Kidney tubule cell (primary cell): ENCODE measurements at regions not wholly inside any gene's neighbourhood (a gene's known extent, or its start where the extent isn't known, plus 50 kb on each side); places are given as distances from the start of the nearest gene placed in this dataset.
"Not testable (repeated sequence)": the region's sequence is repeated elsewhere in the genome, so short reads cannot be mapped to it uniquely, and the experiment has no call there.

Experiments
- DNase-seq: peaks from one replicate; pipeline ENCODE4 v3.0.0-alpha.2; 2018; ENCODE audit warnings: low spot score

DNA sequence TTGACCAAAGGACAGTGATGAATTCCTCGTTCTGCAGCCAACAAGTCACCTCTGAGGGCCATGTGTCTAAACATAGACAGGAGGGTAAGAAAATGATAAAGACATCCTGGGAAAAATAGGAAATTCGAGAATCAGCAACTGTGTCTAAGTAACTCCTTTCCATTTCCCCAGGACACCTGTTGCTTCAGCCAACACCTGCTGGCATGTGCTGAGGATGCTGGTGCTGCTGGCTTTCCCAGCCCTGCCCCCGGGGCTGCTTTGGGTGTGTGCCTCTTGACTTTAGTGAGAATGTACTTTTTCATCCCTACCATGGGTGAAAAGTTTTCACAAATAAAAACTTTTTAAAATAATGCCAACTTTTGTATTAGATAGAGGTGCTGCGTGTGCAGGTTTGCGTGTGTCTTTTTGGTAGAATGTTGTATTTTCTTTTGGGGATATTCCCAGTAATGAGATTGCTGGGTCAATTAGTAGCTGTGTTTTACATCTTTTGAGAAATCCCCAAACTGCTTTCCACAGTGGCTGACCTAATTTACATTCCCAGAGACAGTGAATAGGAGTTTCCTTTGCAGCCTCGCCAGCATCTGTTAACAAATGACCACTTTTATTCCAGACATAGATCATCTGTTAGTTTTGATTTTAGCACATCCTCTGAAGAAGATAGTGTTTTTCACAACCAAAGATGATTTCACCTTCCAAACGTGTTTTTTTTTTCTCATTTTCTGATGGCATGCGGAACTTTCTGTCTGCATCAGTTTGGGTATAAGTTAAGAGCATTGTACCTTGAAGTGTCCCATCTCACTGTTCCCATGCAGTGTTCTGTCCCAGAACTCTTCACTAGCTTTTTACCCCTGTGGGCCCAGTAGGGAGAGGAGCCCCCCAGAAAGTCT lies 104.2 kb upstream of the ACBD5 start:
- no peak for DNase-seq

DNA sequence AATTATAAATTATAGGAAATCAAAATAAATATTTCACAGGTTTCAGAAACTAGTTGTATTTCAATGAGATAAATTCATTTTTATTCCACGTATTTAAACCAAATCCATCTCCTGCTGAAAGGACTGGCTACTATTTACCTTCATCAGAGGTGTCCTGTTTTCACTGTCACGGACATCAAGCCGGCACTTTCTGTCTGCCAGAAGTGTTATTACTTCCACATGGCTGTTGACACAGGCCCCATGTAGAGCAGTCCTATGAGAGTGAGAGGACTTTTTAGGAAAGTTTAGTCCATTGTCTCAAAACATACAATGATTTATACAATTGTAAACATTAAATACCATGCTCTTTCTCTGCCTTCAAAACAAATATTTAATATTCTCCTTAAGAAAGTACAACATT lies 100.4 kb upstream of the ACBD5 start:
- DNase-seq = no peak

DNA sequence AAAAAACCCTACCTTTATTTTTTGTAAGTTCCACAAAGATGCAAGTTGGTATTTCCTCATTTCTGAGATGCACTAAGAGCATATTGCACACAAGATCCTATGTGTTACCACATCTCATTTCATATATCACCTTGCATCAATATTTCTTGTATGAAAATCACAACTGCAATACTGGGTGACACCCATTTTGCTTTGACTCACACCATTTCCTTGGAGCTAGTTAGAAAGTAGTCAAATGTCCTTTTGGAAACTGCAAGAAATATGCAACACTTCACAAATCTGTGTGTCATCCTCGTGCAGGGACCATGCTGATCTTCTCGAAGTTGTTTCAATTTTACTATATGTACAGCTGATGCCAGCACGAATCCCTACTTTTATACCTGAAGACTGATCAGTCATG lies 94.6 kb upstream of the ACBD5 start:
- DNase-seq = not testable (repeated sequence)

DNA sequence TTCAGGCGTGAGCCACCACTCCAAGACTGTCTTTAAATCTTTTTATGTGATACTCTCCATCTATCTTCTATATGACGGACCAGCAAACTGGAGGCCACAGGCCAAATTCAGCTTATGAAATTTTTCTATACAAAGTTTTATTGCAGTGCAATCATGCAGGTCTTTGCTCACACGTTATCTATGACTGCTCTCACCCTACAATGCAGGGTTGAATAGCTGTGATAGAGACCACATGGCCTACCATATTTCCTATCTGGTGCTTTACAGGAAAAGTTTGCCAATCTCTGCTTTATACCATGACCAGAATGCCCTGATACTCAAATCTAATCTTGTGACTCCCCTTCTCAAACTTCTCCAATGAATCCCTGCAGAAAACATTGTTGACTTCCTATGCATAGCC lies 89.5 kb upstream of the ACBD5 start:
- no peak for DNase-seq

DNA sequence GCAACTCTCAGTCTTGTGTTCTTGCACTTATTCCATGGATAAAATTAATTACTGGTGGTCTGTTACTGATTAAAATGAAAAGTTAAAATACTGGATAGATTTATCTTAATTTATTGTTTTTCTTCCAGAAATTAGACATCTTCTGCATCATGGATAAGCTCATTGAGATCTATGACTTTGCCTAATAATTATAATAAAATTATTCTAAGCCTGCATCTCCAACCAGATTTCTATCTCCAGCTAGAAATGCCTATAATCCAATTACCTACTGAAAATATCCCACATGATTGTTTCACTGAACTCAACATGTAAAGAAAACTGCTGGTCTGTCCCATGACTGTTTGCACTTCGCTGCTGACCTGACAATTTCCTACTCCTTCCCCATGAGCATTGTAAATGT lies 88.3 kb upstream of the ACBD5 start:
- DNase-seq = no peak

DNA sequence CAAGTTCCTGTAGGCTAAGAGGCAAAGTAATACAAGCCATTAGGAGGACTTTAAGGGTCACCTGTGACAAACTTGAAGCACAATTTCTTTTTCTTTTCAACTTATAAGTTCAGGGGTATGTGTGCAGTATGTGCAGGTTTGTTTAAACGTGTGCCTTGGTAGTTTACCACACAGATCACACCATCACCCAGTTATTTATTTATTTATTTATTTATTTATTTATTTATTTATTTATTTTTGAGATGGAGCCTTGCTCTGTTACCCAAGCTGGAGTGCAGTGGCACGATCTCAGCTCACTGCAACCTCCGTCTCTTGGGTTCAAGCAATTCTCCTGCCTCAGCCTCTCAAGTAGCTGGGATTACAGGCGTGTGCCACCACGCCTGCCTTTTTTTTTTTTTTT lies 86.2 kb upstream of the ACBD5 start:
- DNase-seq = not testable (repeated sequence)

DNA sequence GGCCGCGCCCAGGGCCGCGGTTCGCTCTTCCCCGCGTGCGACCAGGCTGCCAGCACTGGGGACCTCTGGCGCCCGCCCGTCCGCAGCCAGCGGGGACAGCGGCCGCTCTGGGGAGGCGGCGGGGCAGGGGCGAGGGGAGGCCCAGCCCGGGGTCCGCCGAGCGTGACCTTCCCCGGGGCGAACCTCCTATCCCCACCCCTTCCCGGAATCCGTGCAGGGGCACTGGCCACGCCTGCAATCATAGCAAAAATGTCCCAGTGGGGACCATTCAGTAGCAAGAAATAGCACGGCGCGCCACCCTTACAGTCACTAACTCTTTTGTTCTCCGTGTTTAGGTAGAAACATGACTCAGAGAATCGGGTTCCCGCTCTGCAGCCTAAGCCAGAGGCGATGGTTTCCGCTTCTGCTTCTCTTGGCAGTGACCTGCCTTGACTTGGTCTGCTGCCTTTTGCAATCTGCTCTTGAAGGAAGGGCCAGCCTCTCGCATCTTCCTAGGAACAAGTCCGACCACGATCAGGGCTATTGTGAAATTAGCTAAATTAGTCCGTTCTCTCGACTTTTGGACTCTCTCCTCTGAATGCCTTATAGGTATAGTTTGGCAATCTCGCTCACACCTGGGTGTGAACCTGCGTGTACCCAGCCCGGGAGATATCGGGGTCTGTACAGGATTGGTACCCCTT lies 79.3 kb upstream of the ACBD5 start:
- DNase-seq = peak; percentile 66

DNA sequence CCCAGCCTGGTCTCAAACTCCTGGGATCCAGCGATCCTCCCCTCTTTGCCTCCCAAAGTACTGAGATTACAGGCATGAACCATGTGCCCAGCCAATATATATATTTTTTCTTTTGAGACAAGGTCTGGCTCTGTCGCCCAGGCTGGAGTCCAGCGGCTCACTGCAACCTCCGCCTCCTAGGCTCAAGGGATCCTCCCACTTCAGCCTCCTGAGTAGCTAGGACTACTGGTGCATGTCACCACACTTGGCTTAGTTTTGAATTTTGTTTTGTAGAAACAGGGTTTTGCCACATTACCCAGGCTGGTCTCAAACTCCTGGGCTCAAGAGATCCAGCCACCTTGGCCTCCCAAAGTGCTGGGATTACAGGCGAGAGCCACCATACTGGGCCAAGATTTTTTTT lies 78.5 kb upstream of the ACBD5 start:
- DNase-seq = not testable (repeated sequence)

DNA sequence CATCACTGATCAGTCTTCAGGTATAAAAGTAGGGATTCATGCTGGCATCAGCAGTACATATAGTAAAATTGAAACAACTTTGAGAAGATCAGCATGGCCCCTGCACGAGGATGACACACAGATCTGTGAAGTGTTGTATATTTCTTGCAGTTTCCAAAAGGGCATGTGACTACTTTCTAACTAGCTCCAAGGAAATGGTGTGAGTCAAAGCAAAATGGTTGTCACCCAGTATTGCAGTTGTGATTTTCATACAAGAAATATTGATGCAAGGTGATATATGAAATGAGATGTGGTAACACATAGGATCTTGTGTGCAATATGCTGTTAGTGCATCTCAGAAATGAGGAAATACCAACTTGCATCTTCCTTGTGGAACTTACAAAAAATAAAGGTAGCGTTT lies 74.5 kb upstream of the ACBD5 start:
- DNase-seq = not testable (repeated sequence)

DNA sequence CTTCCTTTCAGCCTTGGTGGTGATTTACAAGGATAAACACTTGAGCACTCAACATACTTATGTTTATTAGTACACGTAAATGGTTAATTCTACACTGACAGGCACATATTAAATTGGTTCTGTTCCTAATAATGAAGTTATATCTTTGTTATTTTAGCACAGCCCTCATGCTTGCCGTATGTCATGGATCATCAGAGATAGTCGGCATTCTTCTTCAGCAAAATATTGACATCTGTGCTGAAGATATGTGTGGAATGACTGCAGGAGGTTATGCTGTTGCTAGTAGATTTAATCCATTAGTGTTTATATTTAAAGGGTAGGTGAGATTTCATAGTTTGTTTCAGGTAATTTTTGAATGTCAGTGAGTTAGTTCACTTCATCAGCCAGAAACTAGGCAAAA lies 73.0 kb upstream of the ACBD5 start:
- DNase-seq = peak; percentile 42

DNA sequence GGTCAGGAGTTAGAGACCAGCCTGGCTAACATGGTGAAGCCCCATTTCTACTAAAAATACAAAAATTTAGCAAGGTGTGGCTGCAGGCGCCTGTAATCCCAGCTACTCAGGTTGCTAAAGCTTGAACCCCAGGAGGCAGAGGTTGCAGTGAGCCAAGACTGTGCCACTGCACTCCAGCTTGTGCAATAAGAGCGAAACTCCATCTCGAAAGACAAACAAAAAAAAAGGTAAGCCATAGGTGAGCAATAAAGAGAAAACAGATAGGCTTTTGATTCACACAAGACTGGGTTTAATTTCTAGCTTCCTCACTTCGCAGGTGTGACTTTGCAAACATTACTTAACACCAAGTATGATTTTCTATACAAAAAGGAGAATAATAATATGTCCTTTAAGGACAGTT lies 72.3 kb upstream of the ACBD5 start:
- DNase-seq = no peak

DNA sequence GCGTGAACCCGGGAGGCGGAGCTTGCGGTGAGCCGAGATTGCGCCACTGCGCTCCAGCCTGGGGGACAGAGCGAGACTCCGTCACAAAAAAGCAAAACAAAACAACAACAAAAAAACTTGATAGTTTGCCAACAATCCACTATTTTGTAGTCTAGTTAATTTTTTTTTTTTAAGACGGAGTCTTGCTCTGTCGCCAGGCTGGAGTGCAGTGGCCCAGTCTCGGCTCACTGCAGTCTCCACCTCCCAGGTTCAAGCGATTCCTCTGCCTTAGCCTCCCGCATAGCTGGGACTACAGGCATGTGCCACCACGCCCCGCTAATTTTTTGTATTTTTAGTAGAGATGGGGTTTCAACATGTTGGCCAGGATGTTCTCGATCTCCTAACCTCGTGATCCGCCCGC lies 71.2 kb upstream of the ACBD5 start:
- not testable (repeated sequence) for DNase-seq

DNA sequence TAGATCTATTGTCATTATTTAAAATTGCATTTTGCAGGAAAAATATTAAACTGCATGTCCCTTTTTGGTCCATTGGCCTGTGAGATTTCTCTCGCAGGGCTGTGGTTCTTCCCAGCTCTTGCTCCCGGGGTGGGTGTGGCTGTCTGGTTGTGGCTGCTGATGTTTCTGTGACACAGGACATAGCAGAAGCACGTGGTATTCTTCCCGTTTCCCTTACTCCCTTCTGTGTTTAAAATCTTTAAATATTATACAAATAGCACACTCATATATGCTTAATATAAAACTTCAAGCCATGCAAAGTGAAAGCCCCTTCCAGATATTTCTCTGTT lies 57.9 kb upstream of the ACBD5 start:
- not testable (repeated sequence) for DNase-seq

DNA sequence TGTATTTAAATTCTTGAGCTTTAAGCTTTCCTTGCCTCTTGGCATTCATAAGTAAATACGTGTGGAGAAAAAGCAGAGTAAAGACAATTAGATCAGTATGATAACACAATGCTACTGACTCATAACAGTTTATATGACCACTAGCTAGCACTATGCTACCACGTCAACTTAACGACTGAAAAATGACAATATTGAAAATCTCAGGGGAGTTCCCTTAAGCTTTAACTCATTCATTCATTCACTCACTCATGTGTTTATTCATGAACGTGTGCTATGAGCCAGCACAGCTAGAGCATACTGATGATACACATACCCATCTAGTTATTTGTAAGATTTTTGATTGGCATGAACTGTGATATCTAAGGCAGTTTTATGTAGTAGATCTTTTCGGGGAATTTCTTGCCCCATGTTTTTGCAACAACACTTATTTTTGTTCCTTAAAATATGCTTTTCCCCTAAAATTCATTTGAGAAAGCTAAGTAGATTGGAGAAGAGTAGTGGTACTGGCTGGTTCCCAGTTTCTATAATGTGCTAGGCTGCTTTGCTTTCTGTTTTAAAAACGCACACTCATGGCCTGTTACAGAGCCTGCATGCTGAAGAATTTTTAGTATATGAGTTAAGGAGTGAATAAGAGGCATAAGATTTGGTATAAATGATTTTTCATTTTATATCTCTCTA lies 57.4 kb upstream of the ACBD5 start:
- DNase-seq = no peak

DNA sequence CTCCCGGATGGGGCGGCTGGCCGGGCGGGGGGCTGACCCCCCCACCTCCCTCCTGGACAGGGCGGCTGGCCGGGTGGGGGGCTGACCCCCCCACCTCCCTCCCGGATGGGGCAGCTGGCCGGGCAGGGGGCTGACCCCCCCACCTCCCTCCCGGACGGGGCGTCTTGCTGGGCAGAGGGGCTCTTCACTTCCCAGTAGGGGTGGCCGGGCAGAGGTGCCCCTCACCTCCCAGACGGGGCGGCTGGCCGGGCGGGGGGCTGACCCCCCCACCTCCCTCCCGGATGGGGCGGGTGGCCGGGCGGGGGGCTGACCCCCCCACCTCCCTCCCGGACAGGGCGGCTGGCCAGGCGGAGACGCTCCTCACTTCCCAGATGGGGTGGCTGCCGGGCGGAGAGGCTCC lies 55.7 kb upstream of the ACBD5 start:
- DNase-seq = not testable (repeated sequence)

DNA sequence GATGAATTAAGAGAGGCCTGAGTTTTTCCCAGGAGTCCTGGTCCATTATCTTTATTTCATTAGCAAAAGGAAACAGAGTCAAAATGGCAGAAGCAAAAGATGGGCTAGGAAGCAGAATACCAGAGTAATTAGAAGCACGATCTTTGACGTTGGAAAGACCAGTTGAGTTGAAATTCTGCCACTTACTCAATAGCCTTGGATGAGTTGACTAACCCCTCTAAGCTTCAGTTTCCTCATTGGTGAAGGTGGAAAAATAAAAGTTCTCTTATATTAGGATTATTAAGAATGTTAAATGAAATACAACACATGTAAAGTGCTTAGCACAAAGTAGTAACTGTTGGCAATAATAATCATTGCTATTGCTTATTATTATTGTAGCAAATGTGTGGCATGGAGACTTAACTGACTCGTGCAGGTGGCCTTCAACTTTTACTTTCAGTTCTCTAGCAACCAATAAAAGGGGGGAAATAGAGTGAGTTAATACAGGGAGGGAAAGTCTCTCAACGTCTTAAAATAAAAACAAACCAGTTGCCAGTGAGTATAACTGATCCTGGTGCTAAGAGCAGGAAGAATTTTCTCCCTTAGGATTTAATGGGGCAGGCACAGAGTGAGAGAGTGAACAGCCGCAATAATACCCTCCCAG lies 50.8 kb upstream of the ACBD5 start:
- not testable (repeated sequence) for DNase-seq
